ENCODE measurements at regions not wholly inside any gene's neighbourhood (a gene's known extent, or its start where the extent isn't known, plus 50 kb on each side); places are given as distances from the start of the nearest gene placed in this dataset.

DNA sequence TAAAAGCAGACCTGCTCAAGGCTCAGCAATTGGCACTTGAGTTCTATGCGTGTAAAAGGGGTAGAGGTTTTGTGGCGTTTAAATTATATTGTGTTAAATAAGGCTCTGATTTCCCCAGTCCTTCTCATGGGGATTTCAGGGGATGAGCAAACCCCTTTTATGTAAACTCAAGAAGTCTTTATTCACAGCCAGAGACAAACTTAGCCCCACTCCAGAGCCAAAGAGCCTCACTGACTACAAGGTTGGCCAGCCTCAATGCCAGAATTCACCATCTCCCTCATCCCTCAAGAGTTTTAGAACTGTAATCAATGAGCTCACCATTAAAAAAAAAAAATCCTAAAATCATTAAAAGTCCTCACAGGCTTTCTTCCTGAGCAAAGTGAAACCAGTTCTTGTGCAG, 107.8 kb downstream of the SLC30A10 start:
- Histone ChIP-seq H3K4me2 (no peak overlapping the region), H3K27ac (no peak overlapping the region), H3K4me3 (no peak overlapping the region), H3K9me3 (no peaks in the 10 kb centered on the region; the same call in 2 of the 3 replicates), H3K4me1 (no peaks in the 10 kb centered on the region)
- no peak for TF ChIP-seq CBX8 (IDR thresholded peaks at IDR 0.05)
- no peak for TF ChIP-seq NPAS2 (CRISPR knock-in tag; IDR thresholded peaks at IDR 0.05; ENCODE audit: borderline replicate concordance)
- no peak for TF ChIP-seq RNF2 (IDR thresholded peaks at IDR 0.05; ENCODE audit: borderline replicate concordance, low read depth)
- no peak for TF ChIP-seq HOXA7 (CRISPR knock-in tag; IDR thresholded peaks at IDR 0.05)
- TF ChIP-seq MAZ (IDR thresholded peaks at IDR 0.05; ENCODE audit: borderline replicate concordance, low read depth, low read length), result no peak
- TF ChIP-seq RCOR1 (IDR thresholded peaks at IDR 0.05; ENCODE audit: low read depth, low read length), result no peak
- TF ChIP-seq NFE2L2 (conservative IDR thresholded peaks at IDR 0.05; ENCODE audit: low read length), result no peak
- no peak for TF ChIP-seq FOSB (CRISPR knock-in tag; IDR thresholded peaks at IDR 0.05)
- no peak for TF ChIP-seq CEBPB (IDR thresholded peaks at IDR 0.05)
- no peak for TF ChIP-seq FOXS1 (CRISPR knock-in tag; IDR thresholded peaks at IDR 0.05)
- TF ChIP-seq PHF8 (IDR thresholded peaks at IDR 0.05; ENCODE audit: borderline replicate concordance, low read depth), result no peak
- TF ChIP-seq BHLHE40 (IDR thresholded peaks at IDR 0.05; ENCODE audit: low read depth, low read length), result no peak
- TF ChIP-seq HOXB13 (CRISPR knock-in tag; IDR thresholded peaks at IDR 0.05; ENCODE audit: low read depth), result no peak
- TF ChIP-seq, protein P1, sequence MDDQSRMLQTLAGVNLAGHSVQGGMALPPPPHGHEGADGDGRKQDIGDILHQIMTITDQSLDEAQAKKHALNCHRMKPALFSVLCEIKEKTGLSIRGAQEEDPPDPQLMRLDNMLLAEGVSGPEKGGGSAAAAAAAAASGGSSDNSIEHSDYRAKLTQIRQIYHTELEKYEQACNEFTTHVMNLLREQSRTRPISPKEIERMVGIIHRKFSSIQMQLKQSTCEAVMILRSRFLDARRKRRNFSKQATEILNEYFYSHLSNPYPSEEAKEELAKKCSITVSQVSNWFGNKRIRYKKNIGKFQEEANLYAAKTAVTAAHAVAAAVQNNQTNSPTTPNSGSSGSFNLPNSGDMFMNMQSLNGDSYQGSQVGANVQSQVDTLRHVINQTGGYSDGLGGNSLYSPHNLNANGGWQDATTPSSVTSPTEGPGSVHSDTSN (IDR thresholded peaks at IDR 0.05), result no peak
- no peak for TF ChIP-seq POLR2A (IDR thresholded peaks at IDR 0.05; ENCODE audit: low read length)
- no peak for TF ChIP-seq ZSCAN20 (CRISPR knock-in tag; IDR thresholded peaks at IDR 0.05)
- TF ChIP-seq, protein P2, sequence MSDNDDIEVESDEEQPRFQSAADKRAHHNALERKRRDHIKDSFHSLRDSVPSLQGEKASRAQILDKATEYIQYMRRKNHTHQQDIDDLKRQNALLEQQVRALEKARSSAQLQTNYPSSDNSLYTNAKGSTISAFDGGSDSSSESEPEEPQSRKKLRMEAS (IDR thresholded peaks at IDR 0.05), result no peak
- no peak for TF ChIP-seq ZNF302 (CRISPR knock-in tag; IDR thresholded peaks at IDR 0.05)
- no peak for TF ChIP-seq EP300 (IDR thresholded peaks at IDR 0.05)
- ATAC-seq (no peak), DNase-seq (ENCODE audit: low read depth in 1 of 2, low spot score in 1 of 2) (no peak), FAIRE-seq (no peak)
- POLR2A ChIA-PET, result no interaction called here
- WGBS (ENCODE audit: missing lambda C conversion rate), result 58% methylated on average over 2 of the region's 2 CpGs
- CTCF ChIA-PET, result interaction anchor here (0.6 to 3.5 kb wide), 2 partner anchors 8 to 18 kb away, joined by 3 to 18 read pairs; no protein-coding TSS in a partner anchor

DNA sequence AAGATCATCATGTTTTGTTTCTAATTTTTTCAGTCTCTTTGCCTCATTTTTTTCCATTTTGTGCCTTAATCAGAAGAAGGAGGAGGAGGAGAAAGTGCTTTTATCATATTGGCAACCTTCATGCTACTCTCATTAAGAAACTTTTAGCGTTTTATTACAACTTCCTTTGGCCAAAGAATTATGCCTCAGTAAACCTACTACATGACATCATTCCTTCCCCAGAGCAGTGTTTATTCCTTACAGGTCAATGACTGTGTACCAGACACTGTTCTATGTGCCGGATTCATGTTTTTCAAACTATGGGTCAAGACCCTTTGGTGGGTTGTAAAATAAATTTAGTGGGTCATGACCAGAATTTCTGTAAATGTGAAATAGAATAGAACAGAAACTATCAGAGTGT, 110.4 kb downstream of the SLC30A10 start:
- ChIA-PET POLR2A (no interaction called here), CTCF (interaction anchor here (1.7 kb wide), 1 partner anchor 22 kb away, joined by 4 read pairs; no protein-coding TSS in a partner anchor)
- Histone ChIP-seq H3K4me3 (no peak overlapping the region), H3K4me1 (no peaks in the 10 kb centered on the region), H3K27ac (no peak overlapping the region), H3K9me3 (peaks cover 3% of the 10 kb centered on the region; the same call in 1 of the 3 replicates), H3K4me2 (no peak overlapping the region)
- 60% methylated on average over 2 of the region's 2 CpGs for WGBS (ENCODE audit: missing lambda C conversion rate)
- FAIRE-seq (no peak), DNase-seq (ENCODE audit: low read depth in 1 of 2, low spot score in 1 of 2) (no peak), ATAC-seq (no peak)
- TF ChIP-seq SMC3 (IDR thresholded peaks at IDR 0.05), result no peak
- no peak for TF ChIP-seq CBX8 (IDR thresholded peaks at IDR 0.05)
- no peak for TF ChIP-seq RCOR1 (IDR thresholded peaks at IDR 0.05; ENCODE audit: low read depth, low read length)
- TF ChIP-seq ZFP36 (IDR thresholded peaks at IDR 0.05; ENCODE audit: borderline replicate concordance, partially characterized antibody), result no peak
- TF ChIP-seq ZC3H11A (IDR thresholded peaks at IDR 0.05), result no peak
- TF ChIP-seq RFX5 (IDR thresholded peaks at IDR 0.05), result no peak
- no peak for TF ChIP-seq RAD21 (conservative IDR thresholded peaks at IDR 0.05 in 1 of 2, IDR thresholded peaks at IDR 0.05 in 1 of 2)
- TF ChIP-seq, protein P3, sequence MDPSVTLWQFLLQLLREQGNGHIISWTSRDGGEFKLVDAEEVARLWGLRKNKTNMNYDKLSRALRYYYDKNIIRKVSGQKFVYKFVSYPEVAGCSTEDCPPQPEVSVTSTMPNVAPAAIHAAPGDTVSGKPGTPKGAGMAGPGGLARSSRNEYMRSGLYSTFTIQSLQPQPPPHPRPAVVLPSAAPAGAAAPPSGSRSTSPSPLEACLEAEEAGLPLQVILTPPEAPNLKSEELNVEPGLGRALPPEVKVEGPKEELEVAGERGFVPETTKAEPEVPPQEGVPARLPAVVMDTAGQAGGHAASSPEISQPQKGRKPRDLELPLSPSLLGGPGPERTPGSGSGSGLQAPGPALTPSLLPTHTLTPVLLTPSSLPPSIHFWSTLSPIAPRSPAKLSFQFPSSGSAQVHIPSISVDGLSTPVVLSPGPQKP (IDR thresholded peaks at IDR 0.05; ENCODE audit: low read depth, low read length), result no peak
- no peak for TF ChIP-seq CEBPB (IDR thresholded peaks at IDR 0.05)
- no peak for TF ChIP-seq SREBF2 (IDR thresholded peaks at IDR 0.05)
- TF ChIP-seq RNF2 (IDR thresholded peaks at IDR 0.05; ENCODE audit: borderline replicate concordance, low read depth), result no peak
- TF ChIP-seq HOXB5 (CRISPR knock-in tag; IDR thresholded peaks at IDR 0.05), result no peak
- TF ChIP-seq EHF (CRISPR knock-in tag; IDR thresholded peaks at IDR 0.05), result no peak
- TF ChIP-seq MAFK (IDR thresholded peaks at IDR 0.05; ENCODE audit: partially characterized antibody), result no peak
- no peak for TF ChIP-seq CHD4 (IDR thresholded peaks at IDR 0.05; ENCODE audit: borderline replicate concordance)
- TF ChIP-seq JUNB (IDR thresholded peaks at IDR 0.05), result no peak
- no peak for TF ChIP-seq NFE2L2 (conservative IDR thresholded peaks at IDR 0.05; ENCODE audit: low read length)
- TF ChIP-seq FOSB (CRISPR knock-in tag; IDR thresholded peaks at IDR 0.05), result no peak
- TF ChIP-seq ZSCAN20 (CRISPR knock-in tag; IDR thresholded peaks at IDR 0.05), result no peak

All from A549 (cell line).